Parathyroid adenoma (tissue), 2 donors: ENCODE measurements at regions not wholly inside any gene's neighbourhood (a gene's known extent, or its start where the extent isn't known, plus 50 kb on each side); places are given as distances from the start of the nearest gene placed in this dataset.

Source experiments
- H2AFZ ChIP-seq: fragments of 300-600 bp; sonication (generic); one replicate; pipeline ENCODE4 v1.7.0; 2017; ENCODE audit warnings: antibody characterized with exemption, mild to moderate bottlenecking
- H3K27ac ChIP-seq: fragments of 300-600 bp; sonication (generic); one replicate; pipeline ENCODE4 v1.7.0; 2017
- H3K27me3 ChIP-seq: fragments of 300-600 bp; sonication (generic); one replicate; pipeline ENCODE4 v1.7.0; 2017; ENCODE audit warnings: low read length; ENCODE audit not compliant: control insufficient read depth, insufficient read depth
- H3K36me3 ChIP-seq: fragments of 300-600 bp; sonication (generic); one replicate; pipeline ENCODE4 v1.7.0; 2017; ENCODE audit warnings: low read length; ENCODE audit not compliant: control insufficient read depth, insufficient read depth
- H3K4me1 ChIP-seq: fragments of 300-600 bp; sonication (generic); one replicate; pipeline ENCODE4 v1.7.0; 2017; ENCODE audit warnings: control low read depth
- H3K4me2 ChIP-seq: fragments of 300-600 bp; sonication (generic); one replicate; pipeline ENCODE4 v1.7.0; 2017; ENCODE audit warnings: low read length
- H3K4me3 ChIP-seq: fragments of 300-600 bp; sonication (generic); one replicate; pipeline ENCODE4 v1.7.0; 2017; ENCODE audit warnings: low read depth, low read length
- H3K79me2 ChIP-seq: fragments of 300-600 bp; sonication (generic); one replicate; pipeline ENCODE4 v1.7.0; 2017; ENCODE audit warnings: control low read depth
- H3K9ac ChIP-seq: fragments of 300-600 bp; sonication (generic); one replicate; pipeline ENCODE4 v1.7.0; 2017; ENCODE audit warnings: mild to moderate bottlenecking
- H3K9me3 ChIP-seq: fragments of 300-600 bp; sonication (generic); one replicate; pipeline ENCODE4 v1.7.0; 2017; ENCODE audit warnings: low read length; ENCODE audit not compliant: control insufficient read depth
- CTCF ChIP-seq: fragments of 300-600 bp; sonication (generic); IDR thresholded peaks from one replicate; pipeline ENCODE4 v1.7.0; 2017; ENCODE audit warnings: antibody characterized with exemption, mild to moderate bottlenecking
- donor health status: primary hyperparathyroidism.

GRCh38 chr10:104516986-104517385 lies 124.1 kb upstream of the SORCS3 start:
- no peaks in the 10 kb centered on the region for H3K36me3 ChIP-seq
- no peak overlapping the region for H3K27ac ChIP-seq
- H3K4me3 ChIP-seq = no peak overlapping the region
- H3K9ac ChIP-seq = no peak overlapping the region
- H3K79me2 ChIP-seq = no peaks in the 10 kb centered on the region
- no peaks in the 10 kb centered on the region for H3K9me3 ChIP-seq
- no peak for TF ChIP-seq CTCF
- H3K27me3 ChIP-seq = no peaks in the 10 kb centered on the region
- peaks cover 3% of the 10 kb centered on the region for H3K4me1 ChIP-seq
- H2AFZ ChIP-seq = no peak overlapping the region
- no peak overlapping the region for H3K4me2 ChIP-seq

GRCh38 chr10:104517946-104518345 lies 123.1 kb upstream of the SORCS3 start:
- Histone ChIP-seq H3K27me3 (no peaks in the 10 kb centered on the region), H3K36me3 (no peaks in the 10 kb centered on the region), H3K9ac (no peak overlapping the region), H3K4me3 (no peak overlapping the region), H3K9me3 (no peaks in the 10 kb centered on the region), H3K79me2 (no peaks in the 10 kb centered on the region), H3K4me1 (peaks cover 3% of the 10 kb centered on the region), H3K4me2 (no peak overlapping the region), H2AFZ (no peak overlapping the region), H3K27ac (no peak overlapping the region)
- no peak for TF ChIP-seq CTCF

GRCh38 chr10:104518891-104519290 lies 122.2 kb upstream of the SORCS3 start:
- TF ChIP-seq CTCF = no peak
- no peak overlapping the region for H3K27ac ChIP-seq
- no peaks in the 10 kb centered on the region for H3K9me3 ChIP-seq

GRCh38 chr10:104520653-104521052 lies 120.4 kb upstream of the SORCS3 start:
- peaks cover 3% of the 10 kb centered on the region for H3K4me1 ChIP-seq
- no peak overlapping the region for H3K4me2 ChIP-seq
- no peak overlapping the region for H3K9ac ChIP-seq
- H3K4me3 ChIP-seq = no peak overlapping the region
- no peak for TF ChIP-seq CTCF
- no peak overlapping the region for H3K27ac ChIP-seq
- H3K9me3 ChIP-seq = no peaks in the 10 kb centered on the region
- no peaks in the 10 kb centered on the region for H3K27me3 ChIP-seq
- H3K79me2 ChIP-seq = no peaks in the 10 kb centered on the region
- H2AFZ ChIP-seq = no peak overlapping the region
- H3K36me3 ChIP-seq = no peaks in the 10 kb centered on the region

More at GRCh38 chr10:104518891-104519290, 122.2 kb upstream of the SORCS3 start:
- H3K36me3 ChIP-seq = no peaks in the 10 kb centered on the region
- H3K9ac ChIP-seq = no peak overlapping the region
- H3K79me2 ChIP-seq = no peaks in the 10 kb centered on the region
- no peak overlapping the region for H2AFZ ChIP-seq
- H3K27me3 ChIP-seq = no peaks in the 10 kb centered on the region
- H3K4me2 ChIP-seq = no peak overlapping the region
- no peak overlapping the region for H3K4me3 ChIP-seq
- H3K4me1 ChIP-seq = peaks cover 3% of the 10 kb centered on the region

GRCh38 chr10:104521901-104522694 lies 119.0 kb upstream of the SORCS3 start:
- Histone ChIP-seq H3K4me3 (no peak overlapping the region), H3K36me3 (no peaks in the 10 kb centered on the region), H3K9me3 (no peaks in the 10 kb centered on the region), H3K4me2 (no peak overlapping the region), H3K9ac (no peak overlapping the region), H3K4me1 (peaks cover 3% of the 10 kb centered on the region), H3K79me2 (no peaks in the 10 kb centered on the region), H2AFZ (no peak overlapping the region), H3K27ac (no peak overlapping the region), H3K27me3 (no peaks in the 10 kb centered on the region)
- TF ChIP-seq CTCF = no peak
